HG02588 (cell line): ENCODE measurements at regions not wholly inside any gene's neighbourhood (a gene's known extent, or its start where the extent isn't known, plus 50 kb on each side); places are given as distances from the start of the nearest gene placed in this dataset.

Source experiments
- ATAC-seq: cut with Tn5 transposase; IDR thresholded peaks from one replicate; pipeline ENCODE4 v1.9.1; 2021; ENCODE audit warnings: mild to moderate bottlenecking, moderate library complexity; ENCODE audit not compliant: unreplicated experiment

GRCh38 chr18:76579301-76579695, 84.3 kb upstream of the ZNF516 start:
- no peak for ATAC-seq

- no peak for ATAC-seq
These were observed 83.7 kb upstream of the ZNF516 start for GRCh38 chr18:76578571-76579300.

GRCh38 chr18:76573325-76574025, 78.4 kb upstream of the ZNF516 start:
- no peak for ATAC-seq

GRCh38 chr18:76572518-76573247, 77.6 kb upstream of the ZNF516 start:
- no peak for ATAC-seq

- no peak for ATAC-seq
These were observed 76.6 kb upstream of the ZNF516 start for GRCh38 chr18:76571689-76572088.

GRCh38 chr18:76570856-76571255, 75.8 kb upstream of the ZNF516 start:
- ATAC-seq = no peak

- ATAC-seq = no peak
These were observed 74.8 kb upstream of the ZNF516 start for GRCh38 chr18:76569644-76570419.

GRCh38 chr18:76568731-76569130, 73.7 kb upstream of the ZNF516 start:
- ATAC-seq = no peak

GRCh38 chr18:76567835-76568445, 72.9 kb upstream of the ZNF516 start:
- ATAC-seq = no peak

GRCh38 chr18:76566987-76567386, 71.9 kb upstream of the ZNF516 start:
- no peak for ATAC-seq

- ATAC-seq = no peak
These were observed 70.5 kb upstream of the ZNF516 start for GRCh38 chr18:76565238-76566173.

GRCh38 chr18:76564655-76565237, 69.7 kb upstream of the ZNF516 start:
- ATAC-seq = no peak

- no peak for ATAC-seq
These were observed 69.1 kb upstream of the ZNF516 start for GRCh38 chr18:76564117-76564516.

- ATAC-seq = no peak
These were observed 67.5 kb upstream of the ZNF516 start for GRCh38 chr18:76562286-76563122.

- ATAC-seq = no peak
These were observed 64.0 kb upstream of the ZNF516 start for GRCh38 chr18:76558881-76559667.

GRCh38 chr18:76557026-76557575, 62.1 kb upstream of the ZNF516 start:
- ATAC-seq = no peak

GRCh38 chr18:76554547-76555222, 59.6 kb upstream of the ZNF516 start:
- no peak for ATAC-seq
